Stimulated activated naive CD8-positive, alpha-beta T cell treated with anti-CD3 and anti-CD28 coated beads, Interleukin-15, Interleukin-2, amounts not matched to agents 100 ng/mL and 50 ng/mL, for 24 hours (primary cell): ENCODE measurements at regions not wholly inside any gene's neighbourhood (a gene's known extent, or its start where the extent isn't known, plus 50 kb on each side); places are given as distances from the start of the nearest gene placed in this dataset.
A peak's percentile ranks its signal among the peaks of the same experiment; 100 is the strongest.

ENCODE experiments used
- H3K27ac Mint-ChIP-seq: one replicate; pipeline ENCODE4 v1.8.0; 2021; ENCODE audit warnings: mild to moderate bottlenecking, mixed read lengths
- H3K27me3 Mint-ChIP-seq: one replicate; pipeline ENCODE4 v1.8.0; 2021; ENCODE audit warnings: mixed read lengths
- H3K36me3 Mint-ChIP-seq: one replicate; pipeline ENCODE4 v1.8.0; 2021; ENCODE audit warnings: low read depth, mixed read lengths
- H3K4me1 Mint-ChIP-seq: one replicate; pipeline ENCODE4 v1.8.0; 2021; ENCODE audit warnings: low read depth, mixed read lengths
- H3K4me3 Mint-ChIP-seq: one replicate; pipeline ENCODE4 v1.8.0; 2021; ENCODE audit warnings: mild to moderate bottlenecking, mixed read lengths
- H3K9me3 Mint-ChIP-seq: one replicate; pipeline ENCODE4 v1.8.0; 2021; ENCODE audit warnings: mixed read lengths

GRCh38 chr6:149209871-149210775 lies 107.4 kb upstream of the TAB2 start:
- no peaks in the 10 kb centered on the region for H3K9me3 Mint-ChIP-seq
- H3K36me3 Mint-ChIP-seq: no peaks in the 10 kb centered on the region
- H3K27ac Mint-ChIP-seq: peak overlapping the region; percentile 57
- peak overlapping the region; percentile 10 for H3K4me3 Mint-ChIP-seq
- no peaks in the 10 kb centered on the region for H3K27me3 Mint-ChIP-seq
- no peaks in the 10 kb centered on the region for H3K4me1 Mint-ChIP-seq

- Mint-ChIP-seq H3K27ac (no peak overlapping the region), H3K27me3 (no peaks in the 10 kb centered on the region)
Measured at GRCh38 chr6:149211046-149211571, 106.4 kb upstream of the TAB2 start.

GRCh38 chr6:149212206-149212605 lies 105.3 kb upstream of the TAB2 start:
- no peak overlapping the region for H3K27ac Mint-ChIP-seq
- H3K9me3 Mint-ChIP-seq: no peaks in the 10 kb centered on the region
- no peaks in the 10 kb centered on the region for H3K36me3 Mint-ChIP-seq
- no peaks in the 10 kb centered on the region for H3K27me3 Mint-ChIP-seq
- H3K4me1 Mint-ChIP-seq: peaks cover 16% of the 10 kb centered on the region
- H3K4me3 Mint-ChIP-seq: peak overlapping the region; percentile 60

More at GRCh38 chr6:149211046-149211571, 106.4 kb upstream of the TAB2 start:
- Mint-ChIP-seq H3K9me3 (no peaks in the 10 kb centered on the region), H3K36me3 (no peaks in the 10 kb centered on the region), H3K4me1 (peaks cover 5% of the 10 kb centered on the region), H3K4me3 (peak overlapping the region; percentile 10)

- H3K27ac Mint-ChIP-seq: no peak overlapping the region
- no peak overlapping the region for H3K4me3 Mint-ChIP-seq
- H3K9me3 Mint-ChIP-seq: no peaks in the 10 kb centered on the region
- H3K36me3 Mint-ChIP-seq: no peaks in the 10 kb centered on the region
- no peaks in the 10 kb centered on the region for H3K27me3 Mint-ChIP-seq
- peaks cover 25% of the 10 kb centered on the region for H3K4me1 Mint-ChIP-seq
Measured at GRCh38 chr6:149212892-149213801, 104.4 kb upstream of the TAB2 start.

- H3K27me3 Mint-ChIP-seq: no peaks in the 10 kb centered on the region
- H3K4me3 Mint-ChIP-seq: no peak overlapping the region
- H3K4me1 Mint-ChIP-seq: peaks cover 32% of the 10 kb centered on the region
- H3K9me3 Mint-ChIP-seq: no peaks in the 10 kb centered on the region
- no peak overlapping the region for H3K27ac Mint-ChIP-seq
- H3K36me3 Mint-ChIP-seq: no peaks in the 10 kb centered on the region
Measured at GRCh38 chr6:149213829-149214228, 103.7 kb upstream of the TAB2 start.

- no peaks in the 10 kb centered on the region for H3K9me3 Mint-ChIP-seq
- no peaks in the 10 kb centered on the region for H3K36me3 Mint-ChIP-seq
- no peak overlapping the region for H3K4me3 Mint-ChIP-seq
- H3K27ac Mint-ChIP-seq: peak overlapping the region; percentile 85
- H3K27me3 Mint-ChIP-seq: no peaks in the 10 kb centered on the region
- peaks cover 35% of the 10 kb centered on the region for H3K4me1 Mint-ChIP-seq
Measured at GRCh38 chr6:149216459-149216858, 101.1 kb upstream of the TAB2 start.

- H3K9me3 Mint-ChIP-seq: no peaks in the 10 kb centered on the region
- H3K4me1 Mint-ChIP-seq: peaks cover 35% of the 10 kb centered on the region
- H3K27ac Mint-ChIP-seq: no peak overlapping the region
- no peaks in the 10 kb centered on the region for H3K36me3 Mint-ChIP-seq
- no peaks in the 10 kb centered on the region for H3K27me3 Mint-ChIP-seq
- H3K4me3 Mint-ChIP-seq: no peak overlapping the region
Measured at GRCh38 chr6:149217466-149217888, 100.0 kb upstream of the TAB2 start.

GRCh38 chr6:149218471-149218870 lies 99.0 kb upstream of the TAB2 start:
- no peaks in the 10 kb centered on the region for H3K36me3 Mint-ChIP-seq
- H3K27me3 Mint-ChIP-seq: no peaks in the 10 kb centered on the region
- H3K4me3 Mint-ChIP-seq: no peak overlapping the region
- H3K9me3 Mint-ChIP-seq: no peaks in the 10 kb centered on the region
- H3K4me1 Mint-ChIP-seq: peaks cover 35% of the 10 kb centered on the region
- peak overlapping the region; percentile 42 for H3K27ac Mint-ChIP-seq

- no peak overlapping the region for H3K4me3 Mint-ChIP-seq
- no peaks in the 10 kb centered on the region for H3K27me3 Mint-ChIP-seq
- H3K9me3 Mint-ChIP-seq: no peaks in the 10 kb centered on the region
- peaks cover 35% of the 10 kb centered on the region for H3K4me1 Mint-ChIP-seq
- H3K27ac Mint-ChIP-seq: peak overlapping the region; percentile 42
- H3K36me3 Mint-ChIP-seq: no peaks in the 10 kb centered on the region
Measured at GRCh38 chr6:149218915-149219314, 98.6 kb upstream of the TAB2 start.

GRCh38 chr6:149220882-149221773 lies 96.4 kb upstream of the TAB2 start:
- Mint-ChIP-seq H3K4me3 (no peak overlapping the region), H3K4me1 (peaks cover 34% of the 10 kb centered on the region), H3K27me3 (no peaks in the 10 kb centered on the region)

GRCh38 chr6:149221774-149222070 lies 95.8 kb upstream of the TAB2 start:
- H3K9me3 Mint-ChIP-seq: no peaks in the 10 kb centered on the region
- no peak overlapping the region for H3K27ac Mint-ChIP-seq
- H3K36me3 Mint-ChIP-seq: no peaks in the 10 kb centered on the region
- no peak overlapping the region for H3K4me3 Mint-ChIP-seq
- H3K27me3 Mint-ChIP-seq: no peaks in the 10 kb centered on the region
- peaks cover 32% of the 10 kb centered on the region for H3K4me1 Mint-ChIP-seq

More at GRCh38 chr6:149220882-149221773, 96.4 kb upstream of the TAB2 start:
- Mint-ChIP-seq H3K9me3 (no peaks in the 10 kb centered on the region), H3K27ac (no peak overlapping the region), H3K36me3 (no peaks in the 10 kb centered on the region)

- H3K36me3 Mint-ChIP-seq: no peaks in the 10 kb centered on the region
- no peak overlapping the region for H3K27ac Mint-ChIP-seq
- peaks cover 16% of the 10 kb centered on the region for H3K4me1 Mint-ChIP-seq
- H3K27me3 Mint-ChIP-seq: no peaks in the 10 kb centered on the region
- no peaks in the 10 kb centered on the region for H3K9me3 Mint-ChIP-seq
- H3K4me3 Mint-ChIP-seq: no peak overlapping the region
Measured at GRCh38 chr6:149223120-149223903, 94.2 kb upstream of the TAB2 start.

GRCh38 chr6:149223904-149224351 lies 93.6 kb upstream of the TAB2 start:
- Mint-ChIP-seq H3K4me1 (peaks cover 10% of the 10 kb centered on the region), H3K9me3 (no peaks in the 10 kb centered on the region), H3K27ac (no peak overlapping the region), H3K36me3 (no peaks in the 10 kb centered on the region), H3K4me3 (no peak overlapping the region), H3K27me3 (no peaks in the 10 kb centered on the region)
